Activated B cell treated with CpG ODN at 0.5 μM for 24 hours (primary cell): ENCODE measurements at regions not wholly inside any gene's neighbourhood (a gene's known extent, or its start where the extent isn't known, plus 50 kb on each side); places are given as distances from the start of the nearest gene placed in this dataset.

Experiments
- ATAC-seq: fragments of 200-7000 bp; cut with Tn5 transposase; one replicate; pipeline ENCODE4 v1.10.0; 2021; ENCODE audit warnings: low read depth, mild to moderate bottlenecking, moderate library complexity
- CTCF ChIA-PET: fragments of 350-600 bp; sonication (Branson Sonifier 250); formaldehyde crosslinking; loops from one replicate; lab custom pipeline; 2021; ENCODE audit warnings: antibody characterized with exemption; lab: Charles Lee
- POLR2A ChIA-PET: fragments of 350-600 bp; sonication (Branson Sonifier 250); formaldehyde crosslinking; loops from one replicate; lab custom pipeline; 2021; ENCODE audit warnings: antibody characterized with exemption; lab: Charles Lee
- DNase-seq: peaks from one replicate; pipeline ENCODE4 v3.0.0; 2022
- H3K27ac Mint-ChIP-seq: one replicate; pipeline ENCODE4 v1.8.0; 2020; ENCODE audit warnings: mixed read lengths
- H3K27me3 Mint-ChIP-seq: one replicate; pipeline ENCODE4 v1.8.0; 2021; ENCODE audit warnings: mixed read lengths
- H3K36me3 Mint-ChIP-seq: one replicate; pipeline ENCODE4 v1.8.0; 2021; ENCODE audit warnings: low read depth, mixed read lengths
- H3K4me1 Mint-ChIP-seq: one replicate; pipeline ENCODE4 v1.8.0; 2021; ENCODE audit warnings: mixed read lengths
- H3K4me3 Mint-ChIP-seq: one replicate; pipeline ENCODE4 v1.8.0; 2020; ENCODE audit warnings: mild to moderate bottlenecking, mixed read lengths
- H3K9me3 Mint-ChIP-seq: one replicate; pipeline ENCODE4 v1.8.0; 2020; ENCODE audit warnings: mixed read lengths
- intact Hi-C: fragments of 100-400 bp; cut with micrococcal nuclease; formaldehyde crosslinking; loops from one replicate; pipeline ENCODE4 v1.15.1; 2024
- TF ChIP-seq, protein P1 (sequence below): fragments of 200-600 bp; IDR thresholded peaks from one replicate; pipeline ENCODE4 v1.8.0; 2022; ENCODE audit warnings: antibody characterized with exemption, mild to moderate bottlenecking

DNA sequence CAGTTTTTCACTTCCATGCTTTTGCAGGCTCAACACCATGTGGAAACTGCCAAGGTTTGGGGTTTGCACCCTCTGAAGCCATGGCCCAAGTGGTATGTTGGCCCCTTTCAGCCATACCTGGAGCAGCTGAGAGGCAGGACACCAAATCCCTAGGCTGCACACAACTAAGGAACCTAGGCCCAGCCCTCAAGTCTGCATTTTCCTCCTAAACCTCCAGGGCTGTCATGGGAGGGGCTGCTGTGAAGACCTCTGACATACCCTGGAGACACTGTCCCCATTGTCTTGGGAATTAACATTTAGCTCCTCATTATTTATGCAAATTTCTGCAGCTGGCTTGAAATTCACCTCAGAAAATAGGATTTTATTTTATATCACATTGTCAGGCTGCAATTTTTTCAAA, 856.1 kb downstream of the TECRL start:
- H3K36me3 Mint-ChIP-seq, result no peaks in the 10 kb centered on the region
- TF ChIP-seq, protein P1, sequence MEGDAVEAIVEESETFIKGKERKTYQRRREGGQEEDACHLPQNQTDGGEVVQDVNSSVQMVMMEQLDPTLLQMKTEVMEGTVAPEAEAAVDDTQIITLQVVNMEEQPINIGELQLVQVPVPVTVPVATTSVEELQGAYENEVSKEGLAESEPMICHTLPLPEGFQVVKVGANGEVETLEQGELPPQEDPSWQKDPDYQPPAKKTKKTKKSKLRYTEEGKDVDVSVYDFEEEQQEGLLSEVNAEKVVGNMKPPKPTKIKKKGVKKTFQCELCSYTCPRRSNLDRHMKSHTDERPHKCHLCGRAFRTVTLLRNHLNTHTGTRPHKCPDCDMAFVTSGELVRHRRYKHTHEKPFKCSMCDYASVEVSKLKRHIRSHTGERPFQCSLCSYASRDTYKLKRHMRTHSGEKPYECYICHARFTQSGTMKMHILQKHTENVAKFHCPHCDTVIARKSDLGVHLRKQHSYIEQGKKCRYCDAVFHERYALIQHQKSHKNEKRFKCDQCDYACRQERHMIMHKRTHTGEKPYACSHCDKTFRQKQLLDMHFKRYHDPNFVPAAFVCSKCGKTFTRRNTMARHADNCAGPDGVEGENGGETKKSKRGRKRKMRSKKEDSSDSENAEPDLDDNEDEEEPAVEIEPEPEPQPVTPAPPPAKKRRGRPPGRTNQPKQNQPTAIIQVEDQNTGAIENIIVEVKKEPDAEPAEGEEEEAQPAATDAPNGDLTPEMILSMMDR, result no peak
- H3K4me1 Mint-ChIP-seq, result no peaks in the 10 kb centered on the region
- POLR2A ChIA-PET, result no interaction called here
- H3K9me3 Mint-ChIP-seq, result peaks cover 11% of the 10 kb centered on the region
- no peak overlapping the region for H3K27ac Mint-ChIP-seq
- ATAC-seq, result no peak
- intact Hi-C loops, result no loop called here
- no peak overlapping the region for H3K4me3 Mint-ChIP-seq
- no peak for DNase-seq
- no peaks in the 10 kb centered on the region for H3K27me3 Mint-ChIP-seq
- CTCF ChIA-PET, result no interaction called here

DNA sequence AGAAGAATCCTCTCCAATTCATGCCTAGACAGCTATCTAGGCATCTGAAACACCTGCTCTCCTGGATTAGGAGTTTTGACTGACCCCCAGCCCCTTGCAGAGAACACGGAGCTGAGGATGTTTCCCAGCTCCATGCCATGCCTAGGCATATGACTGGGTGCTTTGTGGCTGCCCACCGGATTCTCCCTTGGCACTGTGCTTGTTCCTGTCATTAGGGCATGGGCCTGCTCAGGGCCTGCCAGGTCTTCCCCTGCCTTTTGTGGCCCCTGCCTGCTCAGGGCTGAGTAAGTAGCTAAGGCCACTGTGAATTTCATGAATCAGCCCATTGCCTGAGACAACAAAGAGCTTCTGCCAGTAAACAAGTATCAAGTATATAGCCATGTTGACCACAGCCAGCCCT, 867.4 kb downstream of the TECRL start:
- Mint-ChIP-seq H3K9me3 (peaks cover 8% of the 10 kb centered on the region), H3K27ac (no peak overlapping the region), H3K27me3 (no peaks in the 10 kb centered on the region), H3K4me1 (no peaks in the 10 kb centered on the region), H3K36me3 (no peaks in the 10 kb centered on the region), H3K4me3 (no peak overlapping the region)
- TF ChIP-seq, protein P1, result no peak
- DNase-seq, result no peak
- no peak for ATAC-seq
- POLR2A ChIA-PET, result no interaction called here
- CTCF ChIA-PET, result no interaction called here
- intact Hi-C loops, result no loop called here

DNA sequence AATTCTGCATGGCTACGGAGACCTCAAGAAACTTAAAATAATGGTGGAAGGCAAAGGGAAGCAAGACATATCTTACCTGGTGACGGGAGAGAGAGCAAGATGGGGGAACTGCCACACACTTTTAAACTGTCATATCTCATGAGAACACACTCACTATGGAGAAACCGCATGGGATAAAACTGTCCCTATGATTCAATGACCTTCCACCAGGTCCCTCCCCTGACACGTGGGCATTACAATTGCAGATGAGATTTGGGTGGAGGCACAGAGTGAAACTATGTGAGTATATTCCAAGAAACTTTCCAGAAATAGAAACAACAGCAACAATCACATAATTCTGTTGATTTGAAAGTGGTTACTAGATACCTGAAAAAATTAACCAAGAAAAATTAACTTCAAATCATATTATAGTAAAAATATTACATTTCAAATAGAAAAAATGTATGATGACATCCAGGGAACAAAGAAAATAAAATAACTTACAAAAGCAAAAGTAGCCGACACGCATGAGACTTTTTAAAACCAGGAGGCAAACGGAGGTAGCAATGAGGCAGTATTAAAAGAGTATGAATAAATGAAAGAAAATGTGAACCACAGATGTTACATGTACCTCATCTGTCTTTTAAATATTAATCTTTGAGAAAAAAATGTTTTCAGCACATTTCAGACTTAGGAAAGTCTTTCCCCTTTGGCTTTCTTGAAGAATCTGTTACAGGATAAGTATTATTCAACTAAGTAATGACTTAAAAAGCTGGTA, 879.5 kb downstream of the TECRL start:
- no peak for ATAC-seq
- no peak overlapping the region for H3K4me3 Mint-ChIP-seq

DNA sequence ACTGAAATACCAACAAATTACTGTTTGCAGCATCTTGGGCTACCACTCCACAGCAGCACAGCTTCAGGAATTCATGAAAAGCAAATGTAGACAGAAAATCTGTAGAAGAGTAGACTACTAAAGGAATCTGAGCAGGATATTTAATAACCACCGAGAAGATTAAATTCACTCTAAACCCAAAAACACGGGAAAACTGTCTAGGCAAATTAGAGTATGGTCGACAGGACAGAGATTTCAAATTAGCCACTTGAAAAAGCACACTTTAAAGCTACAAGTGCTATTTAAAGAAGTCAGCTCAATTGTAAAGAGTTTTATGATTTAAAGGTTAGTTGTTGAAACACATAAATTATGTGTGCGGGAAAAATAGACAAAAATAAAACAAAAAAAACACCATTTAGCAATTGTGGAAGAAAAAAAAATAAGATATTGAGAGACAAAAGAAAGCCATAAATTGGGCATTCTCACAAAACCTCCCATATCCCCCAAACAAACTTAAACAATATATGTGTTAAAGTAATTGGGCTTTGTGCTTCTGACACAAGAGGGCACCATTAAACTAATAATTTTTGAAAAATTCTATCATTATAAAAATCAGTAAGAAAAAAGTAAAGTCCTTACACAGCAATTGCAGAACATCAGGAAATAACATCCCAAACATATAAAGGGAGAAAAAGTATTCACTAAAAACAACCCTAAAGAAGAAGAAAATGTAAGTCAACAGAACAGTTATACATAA, 880.8 kb downstream of the TECRL start:
- TF ChIP-seq, protein P1, result no peak

More for the DNA sequence above, 879.5 kb downstream of the TECRL start:
- CTCF ChIA-PET, result no interaction called here
- TF ChIP-seq, protein P1, result no peak
- intact Hi-C loops, result no loop called here
- H3K4me1 Mint-ChIP-seq, result no peaks in the 10 kb centered on the region
- no peaks in the 10 kb centered on the region for H3K27me3 Mint-ChIP-seq
- H3K27ac Mint-ChIP-seq, result no peak overlapping the region
- DNase-seq, result no peak
- POLR2A ChIA-PET, result no interaction called here
- H3K9me3 Mint-ChIP-seq, result no peaks in the 10 kb centered on the region
- no peaks in the 10 kb centered on the region for H3K36me3 Mint-ChIP-seq

DNA sequence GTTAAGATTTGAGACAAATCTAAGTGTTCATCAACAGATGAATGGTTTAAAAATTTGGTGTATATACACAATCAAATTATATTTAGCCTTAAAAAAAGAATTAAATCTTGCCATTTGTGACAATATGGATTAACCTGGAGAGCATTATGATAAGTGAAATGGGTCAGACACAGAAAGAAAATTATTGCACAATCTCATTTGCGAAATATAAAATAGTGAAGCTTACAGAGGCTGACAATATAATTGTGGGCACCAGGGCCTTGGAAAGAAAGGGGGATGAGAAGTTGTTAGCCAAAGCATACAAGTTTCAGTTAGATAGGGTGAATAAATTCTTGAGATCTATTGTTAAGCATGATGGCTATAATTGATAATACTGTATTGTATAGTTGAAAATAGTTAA, 883.0 kb downstream of the TECRL start:
- TF ChIP-seq, protein P1, result no peak
- H3K9me3 Mint-ChIP-seq, result peaks cover 5% of the 10 kb centered on the region
- CTCF ChIA-PET, result no interaction called here
- H3K4me1 Mint-ChIP-seq, result no peaks in the 10 kb centered on the region
- intact Hi-C loops, result no loop called here
- H3K27ac Mint-ChIP-seq, result no peak overlapping the region
- ATAC-seq (no peak), DNase-seq (no peak)
- POLR2A ChIA-PET, result no interaction called here
- no peaks in the 10 kb centered on the region for H3K36me3 Mint-ChIP-seq
- no peaks in the 10 kb centered on the region for H3K27me3 Mint-ChIP-seq
- no peak overlapping the region for H3K4me3 Mint-ChIP-seq

More for the DNA sequence above, 880.8 kb downstream of the TECRL start:
- CTCF ChIA-PET, result no interaction called here
- H3K27me3 Mint-ChIP-seq, result no peaks in the 10 kb centered on the region
- POLR2A ChIA-PET, result no interaction called here
- no peaks in the 10 kb centered on the region for H3K4me1 Mint-ChIP-seq
- no peaks in the 10 kb centered on the region for H3K36me3 Mint-ChIP-seq
- H3K9me3 Mint-ChIP-seq, result no peaks in the 10 kb centered on the region
- intact Hi-C loops, result no loop called here
- H3K4me3 Mint-ChIP-seq, result no peak overlapping the region
- no peak for DNase-seq
- ATAC-seq, result no peak
- H3K27ac Mint-ChIP-seq, result no peak overlapping the region
